Activated CD4-positive, alpha-beta T cell treated with anti-CD3 and anti-CD28 coated beads for 24 hours (primary cell): ENCODE measurements at regions not wholly inside any gene's neighbourhood (a gene's known extent, or its start where the extent isn't known, plus 50 kb on each side); places are given as distances from the start of the nearest gene placed in this dataset.
"Not testable (repeated sequence)": the region's sequence is repeated elsewhere in the genome, so short reads cannot be mapped to it uniquely, and the experiment has no call there.

Source experiments
- DNase-seq, 2 donors: peaks; one replicate each; pipeline ENCODE4 v3.0.0-alpha.2; 2020; ENCODE audit warnings: low read depth in 2 of 2

- no peak for DNase-seq
Measured at GRCh38 chr9:78122631-78123030, 91.0 kb upstream of the GNAQ start.

GRCh38 chr9:78121488-78121887 is 89.9 kb upstream of the GNAQ start:
- DNase-seq, result peak; percentile 49 to 55

DNA sequence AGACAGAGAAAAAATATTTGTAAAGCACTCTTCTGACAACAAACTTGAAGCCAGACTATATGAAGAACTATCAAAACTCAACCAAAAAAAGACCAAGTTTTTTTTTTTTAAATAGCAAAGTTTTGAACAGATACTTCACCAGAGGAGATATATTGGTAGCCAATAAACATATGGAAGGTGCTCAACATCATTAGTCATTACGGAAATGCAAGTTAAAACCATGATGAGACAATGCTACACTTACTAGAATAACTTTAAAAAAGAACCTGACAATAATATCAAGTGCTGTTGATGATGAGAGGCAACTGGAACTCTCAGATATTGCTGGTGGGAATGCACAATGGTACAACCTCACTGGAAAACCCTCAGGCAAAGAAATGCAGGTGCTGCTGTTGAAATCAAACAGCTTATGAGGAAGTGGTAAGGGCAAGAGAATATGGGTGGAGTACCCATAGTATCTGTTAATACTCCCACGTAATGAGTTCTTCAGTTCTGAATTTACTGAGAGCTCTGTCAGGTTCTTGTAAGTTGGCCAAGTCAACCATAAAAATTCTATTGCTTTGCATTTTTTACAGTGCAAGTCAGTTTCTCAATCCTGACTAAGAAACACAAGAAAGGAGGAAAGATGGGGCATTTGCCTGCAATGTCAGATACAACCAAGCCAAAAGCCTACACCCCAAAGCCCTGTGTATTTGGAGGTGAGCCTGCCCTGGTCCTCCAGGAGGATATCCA is 87.3 kb upstream of the GNAQ start:
- no peak for DNase-seq

- DNase-seq, result no peak
Measured at GRCh38 chr9:78115073-78115472, 83.5 kb upstream of the GNAQ start.

- no peak for DNase-seq
Measured at GRCh38 chr9:78114581-78114980, 83.0 kb upstream of the GNAQ start.

- no peak for DNase-seq
Measured at GRCh38 chr9:78112406-78112805, 80.8 kb upstream of the GNAQ start.

DNA sequence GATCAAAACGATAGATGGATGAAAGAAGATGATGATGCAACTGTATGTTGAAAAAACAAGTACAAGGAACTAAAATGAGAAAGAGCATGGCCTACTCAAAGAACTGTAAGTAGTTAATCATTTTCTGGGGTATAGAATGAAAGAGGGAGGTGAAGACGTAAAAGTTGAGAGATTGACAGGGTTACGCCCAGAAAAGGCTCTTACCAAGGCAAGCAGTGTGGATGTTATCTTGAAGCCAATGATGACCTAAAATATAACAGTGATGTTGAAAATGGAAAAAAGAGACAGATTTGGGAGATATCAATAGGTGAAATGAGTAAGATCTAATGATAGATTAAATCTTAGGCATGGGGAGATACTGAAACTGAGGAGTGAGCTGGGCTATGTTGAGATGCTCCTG is 80.4 kb upstream of the GNAQ start:
- DNase-seq, result no peak

GRCh38 chr9:78109075-78109474 is 77.5 kb upstream of the GNAQ start:
- DNase-seq, result no peak

DNA sequence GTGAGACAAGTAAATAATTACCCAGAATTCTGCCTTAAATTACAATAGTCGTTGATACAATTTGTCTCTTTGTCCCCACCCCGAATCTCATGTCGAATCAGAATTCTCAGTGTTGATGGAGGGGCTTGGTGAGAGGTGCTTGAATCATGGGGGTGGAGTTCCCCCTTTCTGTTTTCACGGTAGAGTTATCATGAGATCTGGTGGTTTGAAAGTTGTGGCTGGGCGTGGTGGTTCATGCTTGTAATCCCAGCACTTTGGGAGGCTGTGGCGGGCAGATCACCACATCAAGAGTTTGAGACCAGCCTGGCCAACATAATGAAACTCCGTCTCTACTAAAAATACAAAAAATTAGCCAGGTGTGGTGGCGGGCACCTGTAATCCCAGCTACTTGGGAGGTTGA is 75.0 kb upstream of the GNAQ start:
- not testable (repeated sequence) for DNase-seq

- no peak for DNase-seq
Measured at GRCh38 chr9:78103971-78104433, 72.4 kb upstream of the GNAQ start.

DNA sequence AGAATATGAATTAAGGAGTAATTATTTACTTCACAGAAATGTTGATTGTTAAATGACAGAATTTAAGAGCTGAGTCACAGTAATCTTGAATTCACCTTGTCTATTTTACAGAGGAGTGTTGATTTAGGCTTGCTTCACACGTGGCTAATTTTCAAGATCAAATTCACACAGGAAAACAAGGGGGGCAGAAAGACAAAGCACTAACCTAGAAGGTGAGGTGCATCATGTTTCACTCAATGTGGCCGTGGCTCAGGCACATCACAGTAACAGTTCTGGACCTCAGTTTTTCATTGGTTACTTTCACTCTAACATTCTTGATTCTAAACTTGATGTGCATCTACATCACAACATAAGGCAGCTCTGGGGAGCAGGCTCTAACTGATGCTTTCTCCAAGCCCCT is 69.6 kb upstream of the GNAQ start:
- no peak for DNase-seq

DNA sequence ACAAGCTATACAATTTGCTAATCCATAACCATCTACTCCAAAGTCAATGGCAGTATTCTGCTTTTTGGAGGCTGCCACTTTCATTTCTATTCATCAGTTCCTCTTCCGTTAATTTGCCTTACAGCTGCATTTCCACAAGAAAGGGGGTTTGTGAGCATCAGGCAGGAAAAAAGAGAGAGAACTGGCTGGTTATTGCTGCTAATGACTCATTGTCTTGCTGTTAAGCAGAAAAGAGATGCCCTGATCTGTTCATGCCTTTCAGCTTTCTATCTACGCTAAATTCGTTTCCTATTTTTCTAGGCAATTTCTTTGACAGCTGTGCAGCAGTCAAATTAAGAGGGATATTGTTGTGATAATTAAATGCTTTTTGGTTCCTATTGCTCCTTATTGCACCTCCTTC is 65.9 kb upstream of the GNAQ start:
- DNase-seq, result no peak

DNA sequence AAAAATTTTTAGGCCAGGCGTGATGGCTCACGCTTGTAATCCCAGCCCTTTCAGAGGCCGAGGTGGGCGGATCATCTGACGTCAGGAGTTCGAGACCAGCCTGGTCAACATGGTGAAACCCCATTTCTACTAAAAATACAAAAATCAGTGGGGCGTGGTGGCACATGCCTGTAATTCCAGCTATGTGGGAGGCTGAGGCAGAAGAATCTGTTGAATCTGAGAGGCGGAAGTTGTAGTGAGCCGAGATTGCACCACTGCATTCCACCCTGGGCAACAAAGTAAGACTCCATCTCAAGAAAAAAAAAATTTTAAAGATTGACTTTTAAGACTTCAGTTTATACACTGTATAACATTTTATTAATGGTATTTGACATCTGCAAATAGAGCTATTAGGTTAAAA is 60.1 kb upstream of the GNAQ start:
- no peak for DNase-seq

GRCh38 chr9:78089111-78089510 is 57.5 kb upstream of the GNAQ start:
- no peak for DNase-seq

GRCh38 chr9:78088190-78088589 is 56.6 kb upstream of the GNAQ start:
- DNase-seq, result not testable (repeated sequence)
